ENCODE measurements at regions not wholly inside any gene's neighbourhood (a gene's known extent, or its start where the extent isn't known, plus 50 kb on each side); places are given as distances from the start of the nearest gene placed in this dataset.

- TF ChIP-seq CTCF (optimal IDR thresholded peaks at IDR 0.05 in 1 of 3, IDR thresholded peaks at IDR 0.05 in 1 of 3, conservative IDR thresholded peaks at IDR 0.05 in 1 of 3; ENCODE audit: extremely low read depth in 1 of 3, insufficient read depth in 2 of 3, low read length in 3 of 3) (no peak), EZH2 (IDR thresholded peaks at IDR 0.05; ENCODE audit: low read length) (no peak)
Measured at GRCh38 chr10:83119346-83119745, 1020.0 kb upstream of the GHITM start.

Measured in keratinocyte (primary cell).